Uterus (tissue), 3 donors: ENCODE measurements at regions not wholly inside any gene's neighbourhood (a gene's known extent, or its start where the extent isn't known, plus 50 kb on each side); places are given as distances from the start of the nearest gene placed in this dataset.

Experiments used
- DNase-seq, 2 donors: peaks; one replicate each; pipeline ENCODE4 v3.0.0-alpha.2; 2019 to 2020
- H3K27ac ChIP-seq, 2 donors: fragments of 200-600 bp; sonication (generic); 1 replicate in 1 of 2; 2 replicates in 1 of 2; pipeline ENCODE4 v1.5.1; 2016 to 2018
- H3K27me3 ChIP-seq, 2 donors: fragments of 200-600 bp; sonication (generic); one replicate each; pipeline ENCODE4 v1.5.1; 2018 to 2019; ENCODE audit warnings: control low read depth in 1 of 2
- H3K36me3 ChIP-seq, 2 donors: fragments of 200-600 bp; sonication (generic); one replicate each; pipeline ENCODE4 v1.5.1; 2019; ENCODE audit warnings: control low read depth in 1 of 2
- H3K4me1 ChIP-seq, 2 donors: fragments of 200-600 bp; sonication (generic); one replicate each; pipeline ENCODE4 v1.5.1; 2018 to 2019; ENCODE audit warnings: control low read depth in 1 of 2
- H3K4me3 ChIP-seq, 2 donors: fragments of 200-600 bp; sonication (generic); 1 replicate in 1 of 2; 2 replicates in 1 of 2; pipeline ENCODE4 v1.5.1; 2018 to 2019; ENCODE audit warnings: mild to moderate bottlenecking in 1 of 2
- H3K9me3 ChIP-seq, 2 donors: fragments of 200-600 bp; sonication (generic); one replicate each; pipeline ENCODE4 v1.5.1; 2019; ENCODE audit warnings: control low read depth in 1 of 2
- CTCF ChIP-seq, 4 experiments: fragments of 200-600 bp in 2 of 4; fragments of 450-650 bp in 2 of 4; sonication (generic) in 2 of 4; IDR thresholded peaks; one replicate each; pipeline ENCODE4 v1.5.1; 2016 to 2019; ENCODE audit warnings: antibody characterized with exemption in 4 of 4, mild to moderate bottlenecking in 2 of 4, moderate library complexity in 1 of 4
- POLR2A ChIP-seq, 2 donors: fragments of 450-650 bp; IDR thresholded peaks; one replicate each; pipeline ENCODE4 v1.6.1; 2016; ENCODE audit warnings: antibody characterized with exemption in 2 of 2, mild to moderate bottlenecking in 1 of 2, moderate library complexity in 1 of 2
- intact Hi-C: fragments of 100-400 bp; cut with DNase I; formaldehyde crosslinking; loops from one replicate; pipeline ENCODE4 v1.15.1; 2023; ENCODE audit warnings: low total_unique reads
- donor health status: DM: yes; HTN: yes; CAD: no.

- TF ChIP-seq POLR2A (IDR thresholded peaks at IDR 0.05) (no peak), CTCF (IDR thresholded peaks at IDR 0.05) (no peak)
- no peaks in the 10 kb centered on the region for H3K9me3 ChIP-seq
- H3K27ac ChIP-seq = no peak overlapping the region
- no peak for DNase-seq
- H3K4me1 ChIP-seq = no peaks in the 10 kb centered on the region
- no peak overlapping the region for H3K4me3 ChIP-seq
- H3K36me3 ChIP-seq = no peaks in the 10 kb centered on the region
- intact Hi-C loops = no loop called here
- H3K27me3 ChIP-seq = no peaks in the 10 kb centered on the region
These were observed 112.9 kb upstream of the SP4 start for GRCh38 chr7:21314954-21315353.

- H3K27ac ChIP-seq = no peak overlapping the region
- intact Hi-C loops = no loop called here
These were observed 109.6 kb upstream of the SP4 start for GRCh38 chr7:21317966-21318915.

GRCh38 chr7:21318916-21319270, 109.0 kb upstream of the SP4 start:
- Histone ChIP-seq H3K4me1 (no peaks in the 10 kb centered on the region), H3K27me3 (no peaks in the 10 kb centered on the region), H3K27ac (no peak overlapping the region), H3K9me3 (no peaks in the 10 kb centered on the region), H3K36me3 (no peaks in the 10 kb centered on the region), H3K4me3 (no peak overlapping the region)
- intact Hi-C loops = no loop called here
- TF ChIP-seq POLR2A (IDR thresholded peaks at IDR 0.05) (no peak), CTCF (IDR thresholded peaks at IDR 0.05) (no peak)
- DNase-seq = no peak

More at GRCh38 chr7:21317966-21318915, 109.6 kb upstream of the SP4 start:
- no peaks in the 10 kb centered on the region for H3K27me3 ChIP-seq
- H3K4me1 ChIP-seq = no peaks in the 10 kb centered on the region
- TF ChIP-seq POLR2A (IDR thresholded peaks at IDR 0.05) (no peak), CTCF (IDR thresholded peaks at IDR 0.05) (no peak)
- no peaks in the 10 kb centered on the region for H3K9me3 ChIP-seq
- DNase-seq = no peak
- no peaks in the 10 kb centered on the region for H3K36me3 ChIP-seq
- no peak overlapping the region for H3K4me3 ChIP-seq

- Histone ChIP-seq H3K4me1 (no peaks in the 10 kb centered on the region), H3K36me3 (no peaks in the 10 kb centered on the region), H3K27me3 (no peaks in the 10 kb centered on the region), H3K4me3 (no peak overlapping the region), H3K9me3 (no peaks in the 10 kb centered on the region), H3K27ac (no peak overlapping the region)
- DNase-seq = no peak
- intact Hi-C loops = no loop called here
- TF ChIP-seq POLR2A (IDR thresholded peaks at IDR 0.05) (no peak), CTCF (IDR thresholded peaks at IDR 0.05) (no peak)
These were observed 101.6 kb upstream of the SP4 start for GRCh38 chr7:21326241-21326640.

GRCh38 chr7:21326921-21327320, 101.0 kb upstream of the SP4 start:
- H3K36me3 ChIP-seq = no peaks in the 10 kb centered on the region
- H3K27ac ChIP-seq = no peak overlapping the region
- no peak for TF ChIP-seq CTCF (IDR thresholded peaks at IDR 0.05)
- TF ChIP-seq POLR2A (IDR thresholded peaks at IDR 0.05) = no peak
- no peaks in the 10 kb centered on the region for H3K4me1 ChIP-seq
- no peak overlapping the region for H3K4me3 ChIP-seq
- intact Hi-C loops = no loop called here
- no peaks in the 10 kb centered on the region for H3K9me3 ChIP-seq
- DNase-seq = no peak
- H3K27me3 ChIP-seq = no peaks in the 10 kb centered on the region
